K562 (cell line): ENCODE measurements at regions not wholly inside any gene's neighbourhood (a gene's known extent, or its start where the extent isn't known, plus 50 kb on each side); places are given as distances from the start of the nearest gene placed in this dataset.

ENCODE experiments used
- ATAC-seq: fragments of 200-7000 bp; cut with Tn5 transposase; 3 replicates; pipeline ENCODE4 v1.9.1; 2020; ENCODE audit warnings: moderate library complexity
- BruUV-seq: library from RNA; stranded (reverse); fragments of 400-500 nt; replicated peaks from 2 replicates; lab custom pipeline; 2021; lab: Mats Ljungman, UMichigan
- CTCF ChIA-PET: fragments of 300-600 bp; formaldehyde crosslinking; extraction: SDS; loops from one replicate; lab custom pipeline; 2021; ENCODE audit warnings: low intra/inter-chr PET ratio; lab: Yijun Ruan, JAX
- POLR2A ChIA-PET: fragments of 300-600, 350-650 bp; sonication (Branson Sonifier 250); formaldehyde crosslinking; extraction: SDS; loops from one replicate; lab custom pipeline; 2021; ENCODE audit warnings: antibody characterized with exemption, inconsistent platforms; lab: Yijun Ruan, JAX
- DNase-seq, 4 experiments: peaks; one replicate each; pipeline versions ENCODE4 v3.0.0 to v3.0.0-alpha.2; 2011 to 2018; ENCODE audit warnings: low spot score in 3 of 4, mixed read lengths in 3 of 4; ENCODE audit errors: extremely low read depth in 1 of 4
- FAIRE-seq: peaks from 2 replicates; lab custom pipeline; 2011; peaks lifted over from hg19 to GRCh38; lab: Jason Lieb, UNC
- H2AFZ ChIP-seq: 2 replicates; pipeline ENCODE4 v1.6.0; 2011; ENCODE audit warnings: low read depth, low read length, control low read depth, inconsistent platforms
- H3K27ac ChIP-seq: fragments of 200-600 bp; 3 replicates; pipeline ENCODE4 v1.8.0; 2011; ENCODE audit warnings: low read depth, mild to moderate bottlenecking, control low read depth, inconsistent platforms, low read length, moderate library complexity, mixed read lengths; ENCODE audit errors: extremely low read depth
- H3K27me3 ChIP-seq, 2 experiments: fragments of 300-600 bp in 1 of 2; 2 replicates in 1 of 2; 3 replicates in 1 of 2; pipeline versions ENCODE4 v1.6.0 to v1.8.0; 2011; ENCODE audit warnings: inconsistent platforms in 2 of 2, low read length in 2 of 2, mild to moderate bottlenecking in 1 of 2, mixed read lengths in 1 of 2, moderate library complexity in 1 of 2; ENCODE audit not compliant: control insufficient read depth in 2 of 2, insufficient read depth in 2 of 2
- H3K36me3 ChIP-seq: fragments of 300-600 bp; 3 replicates; pipeline ENCODE4 v1.8.0; 2011; ENCODE audit warnings: mild to moderate bottlenecking, low read length, inconsistent platforms; ENCODE audit not compliant: control insufficient read depth, insufficient read depth
- H3K4me1 ChIP-seq, 2 experiments: fragments of 200-600 bp in 1 of 2; replicated peaks in 1 of 2; 2 replicates in 1 of 2; 3 replicates in 1 of 2; pipeline versions ENCODE4 v1.5.1 to v1.8.0; 2011; ENCODE audit warnings: inconsistent platforms in 2 of 2, low read length in 2 of 2, mild to moderate bottlenecking in 1 of 2, mixed read lengths in 1 of 2, moderate library complexity in 1 of 2; ENCODE audit not compliant: control insufficient read depth in 2 of 2, insufficient read depth in 2 of 2
- H3K4me2 ChIP-seq: 2 replicates; pipeline ENCODE4 v1.6.1; 2011; ENCODE audit warnings: low read length, control low read depth, inconsistent platforms, mixed read lengths; ENCODE audit not compliant: insufficient read depth
- H3K4me3 ChIP-seq: fragments of 200-600 bp; sonication (generic), shearing (Covaris generic); 2 replicates; pipeline ENCODE4 v1.5.1; 2016; ENCODE audit warnings: control low read depth, inconsistent platforms
- H3K79me2 ChIP-seq: fragments of 200-600 bp; 3 replicates; pipeline ENCODE4 v1.8.0; 2011; ENCODE audit warnings: low read length, inconsistent platforms; ENCODE audit not compliant: control insufficient read depth, insufficient read depth
- H3K9ac ChIP-seq, 2 experiments: 2 replicates each; pipeline versions ENCODE4 v1.6.0 to v1.6.1; 2011; ENCODE audit warnings: low read depth in 2 of 2, low read length in 2 of 2, control low read depth in 1 of 2, inconsistent platforms in 1 of 2, mild to moderate bottlenecking in 1 of 2, mixed read lengths in 1 of 2; ENCODE audit not compliant: insufficient read depth in 1 of 2
- H3K9me1 ChIP-seq: one replicate; pipeline ENCODE4 v1.6.0; 2011; ENCODE audit warnings: inconsistent platforms, mild to moderate bottlenecking, low read length, moderate library complexity; ENCODE audit not compliant: control insufficient read depth, insufficient read depth
- H3K9me3 ChIP-seq: replicated peaks from 2 replicates; pipeline ENCODE4 v1.5.1; 2011; ENCODE audit warnings: low read depth, low read length, inconsistent platforms; ENCODE audit not compliant: control insufficient read depth, insufficient read depth
- H4K20me1 ChIP-seq: replicated peaks from 2 replicates; pipeline ENCODE4 v1.6.1; 2011; ENCODE audit warnings: low read length, inconsistent platforms, mixed read lengths; ENCODE audit not compliant: control insufficient read depth, insufficient read depth
- BRD4 ChIP-seq: fragments of 200-600 bp; sonication (generic); IDR thresholded peaks from 2 replicates; pipeline ENCODE4 v1.6.1; 2017; ENCODE audit warnings: inconsistent platforms
- DACH1 ChIP-seq: fragments of 450-650 bp; IDR thresholded peaks from 2 replicates; pipeline ENCODE4 v1.6.1; 2018; ENCODE audit not compliant: partially characterized antibody
- HDAC3 ChIP-seq: fragments of 450-650 bp; IDR thresholded peaks from 2 replicates; pipeline ENCODE4 v1.6.1; 2018; ENCODE audit warnings: borderline replicate concordance, mild to moderate bottlenecking, moderate library complexity; ENCODE audit not compliant: partially characterized antibody
- KAT8 ChIP-seq: fragments of 450-650 bp; IDR thresholded peaks from 2 replicates; pipeline ENCODE4 v1.6.1; 2016; ENCODE audit warnings: low read depth, mild to moderate bottlenecking
- NFE2L1 ChIP-seq: fragments of 450-650 bp; IDR thresholded peaks from 2 replicates; pipeline ENCODE4 v1.6.1; 2016; ENCODE audit warnings: missing genetic modification characterization, low read depth, mild to moderate bottlenecking, missing compliant biosample characterization, moderate library complexity, borderline replicate concordance
- RREB1 ChIP-seq: fragments of 250-450 bp; sonication (Bioruptor Pico); IDR thresholded peaks from 2 replicates; pipeline ENCODE4 v1.4.0; 2020
- TCF3 ChIP-seq: sonication (generic); formaldehyde crosslinking; IDR thresholded peaks from 2 replicates; pipeline ENCODE4 v1.4.0; 2020; ENCODE audit warnings: mild to moderate bottlenecking, missing genetic modification reagents
- ZBED1 ChIP-seq: IDR thresholded peaks from 2 replicates; pipeline ENCODE4 v1.6.1; 2014
- ZFP1 ChIP-seq: fragments of 450-650 bp; formaldehyde crosslinking; IDR thresholded peaks from 2 replicates; pipeline ENCODE4 v1.4.0; 2020; ENCODE audit warnings: mild to moderate bottlenecking, mixed read lengths
- ZNF175 ChIP-seq: fragments of 200-800 bp; sonication (Bioruptor generic); IDR thresholded peaks from 2 replicates; pipeline ENCODE4 v1.6.1; 2016; ENCODE audit warnings: low read depth, mild to moderate bottlenecking, missing genetic modification characterization, missing compliant biosample characterization
- WGBS: fragments of 100-300 bp; shearing (Covaris generic); methylation state at CpG from one replicate; pipeline ENCODE4 v1.1.6; 2016; ENCODE audit warnings: low coverage, mixed read lengths; ENCODE audit not compliant: insufficient coverage; ENCODE audit errors: missing lambda C conversion rate; 5-methylcytosine and 5-hydroxymethylcytosine counted together
- in situ Hi-C: fragments of 300-500 bp; cut with MboI; formaldehyde crosslinking; loops from 4 replicates; pipeline ENCODE4 v1.15.0; 2018; ENCODE audit warnings: inconsistent platforms, mixed read lengths
- intact Hi-C: fragments of 100-400 bp; cut with micrococcal nuclease; formaldehyde crosslinking; loops from 2 replicates; pipeline ENCODE4 v1.14.2; 2022

DNA sequence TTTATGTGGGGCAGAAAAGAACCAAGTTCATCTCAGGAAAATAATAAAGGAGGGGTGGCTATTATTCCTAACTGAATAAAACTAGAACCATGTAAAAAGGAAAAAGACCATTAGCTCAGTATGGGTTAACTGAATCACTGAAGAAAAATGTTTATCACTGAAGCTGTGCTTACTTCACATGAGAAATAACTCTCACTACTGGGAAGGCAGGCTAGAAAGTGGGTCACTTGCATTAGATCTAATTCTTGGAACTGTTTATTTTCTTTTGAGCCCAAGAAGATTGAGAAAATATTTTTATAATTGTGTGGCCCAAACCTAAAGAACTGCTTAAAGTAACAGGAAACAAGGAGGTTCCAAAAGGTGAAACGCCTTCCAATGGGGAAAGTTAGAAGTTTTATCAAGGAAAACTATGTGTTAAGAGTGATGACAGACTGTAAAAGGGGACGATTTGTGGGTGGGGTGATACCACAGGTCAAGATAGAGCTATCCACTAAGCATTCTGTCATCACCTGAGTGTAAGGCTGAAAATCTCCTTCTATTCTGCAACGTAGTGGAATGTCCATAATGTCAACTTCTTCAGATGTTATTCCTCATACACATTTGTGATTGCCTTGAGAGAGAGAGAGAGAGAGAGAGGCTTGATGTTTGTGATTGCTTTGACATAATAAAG lies 1083.5 kb downstream of the PCDH7 start:
- DNase-seq (no peak), ATAC-seq (no peak), FAIRE-seq (no peak)
- Histone ChIP-seq H2AFZ (no peak overlapping the region), H3K36me3 (no peaks in the 10 kb centered on the region), H3K9ac (no peak overlapping the region), H3K27me3 (no peaks in the 10 kb centered on the region), H3K4me2 (no peak overlapping the region), H4K20me1 (no peaks in the 10 kb centered on the region), H3K4me3 (no peak overlapping the region), H3K4me1 (no peaks in the 10 kb centered on the region), H3K27ac (no peak overlapping the region), H3K9me1 (no peaks in the 10 kb centered on the region), H3K9me3 (no peaks in the 10 kb centered on the region), H3K79me2 (no peaks in the 10 kb centered on the region)
- intact Hi-C loops (no loop called here), in situ Hi-C loops (no loop called here)
- POLR2A ChIA-PET: no interaction called here
- CTCF ChIA-PET: no interaction called here
- WGBS: 0% methylated on average over 3 of the region's 3 CpGs
- BruUV-seq: no TSS peak
- no peak for TF ChIP-seq ZFP1 (CRISPR knock-in tag)
- no peak for TF ChIP-seq DACH1
- TF ChIP-seq TCF3 (CRISPR knock-in tag): no peak
- TF ChIP-seq KAT8: no peak
- TF ChIP-seq NFE2L1 (tag): no peak
- TF ChIP-seq HDAC3: no peak

GRCh38 chr4:31807036-31807435 lies 1086.9 kb downstream of the PCDH7 start:
- H3K9ac ChIP-seq: no peak overlapping the region
- H3K27ac ChIP-seq: no peak overlapping the region
- BruUV-seq: no TSS peak
- no peak overlapping the region for H3K4me3 ChIP-seq
- H3K4me2 ChIP-seq: no peak overlapping the region
- no peaks in the 10 kb centered on the region for H3K79me2 ChIP-seq
- H4K20me1 ChIP-seq: no peaks in the 10 kb centered on the region
- no peaks in the 10 kb centered on the region for H3K27me3 ChIP-seq
- no peak for ATAC-seq
- no peaks in the 10 kb centered on the region for H3K9me1 ChIP-seq
- FAIRE-seq: no peak
- H3K9me3 ChIP-seq: no peaks in the 10 kb centered on the region
- 0% methylated on average over 2 of the region's 2 CpGs for WGBS
- DNase-seq: no peak
- ChIA-PET CTCF (no interaction called here), POLR2A (no interaction called here)
- no peak overlapping the region for H2AFZ ChIP-seq
- H3K4me1 ChIP-seq: no peaks in the 10 kb centered on the region
- in situ Hi-C loops (no loop called here), intact Hi-C loops (no loop called here)
- no peaks in the 10 kb centered on the region for H3K36me3 ChIP-seq
- no peak for TF ChIP-seq RREB1 (CRISPR knock-in tag)
- no peak for TF ChIP-seq BRD4
- TF ChIP-seq ZBED1: no peak
- TF ChIP-seq ZNF175 (CRISPR knock-in tag): no peak
